Left forelimb (tissue), 1 donor: ENCODE measurements at regions not wholly inside any gene's neighbourhood (a gene's known extent, or its start where the extent isn't known, plus 50 kb on each side); places are given as distances from the start of the nearest gene placed in this dataset.

Source experiments
- DNase-seq: peaks from one replicate; pipeline ENCODE4 v3.0.0-alpha.2; 2018; ENCODE audit warnings: low spot score

GRCh38 chr2:164090533-164090932 is 354.7 kb upstream of the FIGN start:
- DNase-seq = no peak

- no peak for DNase-seq
Observed at GRCh38 chr2:164084066-164084465, 348.3 kb upstream of the FIGN start.

GRCh38 chr2:164080486-164080885 is 344.7 kb upstream of the FIGN start:
- DNase-seq = no peak

- DNase-seq = no peak
Observed at GRCh38 chr2:164079258-164079657, 343.4 kb upstream of the FIGN start.

- no peak for DNase-seq
Observed at GRCh38 chr2:164078421-164078820, 342.6 kb upstream of the FIGN start.

GRCh38 chr2:164073101-164074074 is 337.6 kb upstream of the FIGN start:
- no peak for DNase-seq

GRCh38 chr2:164069540-164069939 is 333.7 kb upstream of the FIGN start:
- DNase-seq = no peak

GRCh38 chr2:164068063-164068462 is 332.3 kb upstream of the FIGN start:
- no peak for DNase-seq

- no peak for DNase-seq
Observed at GRCh38 chr2:164066095-164066494, 330.3 kb upstream of the FIGN start.

GRCh38 chr2:164065038-164065437 is 329.2 kb upstream of the FIGN start:
- no peak for DNase-seq

GRCh38 chr2:164061129-164061746 is 325.4 kb upstream of the FIGN start:
- DNase-seq = no peak

GRCh38 chr2:164060031-164060430 is 324.2 kb upstream of the FIGN start:
- no peak for DNase-seq

- DNase-seq = no peak
Observed at GRCh38 chr2:164055623-164056022, 319.8 kb upstream of the FIGN start.

GRCh38 chr2:164054651-164055050 is 318.8 kb upstream of the FIGN start:
- no peak for DNase-seq

- no peak for DNase-seq
Observed at GRCh38 chr2:164053021-164053420, 317.2 kb upstream of the FIGN start.

GRCh38 chr2:164052006-164052405 is 316.2 kb upstream of the FIGN start:
- no peak for DNase-seq

- no peak for DNase-seq
Observed at GRCh38 chr2:164048729-164049128, 312.9 kb upstream of the FIGN start.

GRCh38 chr2:164046040-164046439 is 310.2 kb upstream of the FIGN start:
- no peak for DNase-seq

GRCh38 chr2:164044622-164045021 is 308.8 kb upstream of the FIGN start:
- DNase-seq = no peak

- DNase-seq = no peak
Observed at GRCh38 chr2:164039270-164039669, 303.5 kb upstream of the FIGN start.

GRCh38 chr2:164032995-164033394 is 297.2 kb upstream of the FIGN start:
- no peak for DNase-seq

- no peak for DNase-seq
Observed at GRCh38 chr2:164030623-164031022, 294.8 kb upstream of the FIGN start.

- no peak for DNase-seq
Observed at GRCh38 chr2:164028814-164029534, 293.2 kb upstream of the FIGN start.
